MM.1S (cell line): ENCODE measurements at regions not wholly inside any gene's neighbourhood (a gene's known extent, or its start where the extent isn't known, plus 50 kb on each side); places are given as distances from the start of the nearest gene placed in this dataset.

Source experiments
- DNase-seq: peaks from one replicate; pipeline ENCODE4 v3.0.0-alpha.2; 2015
- H2AFZ ChIP-seq: fragments of 300-600 bp; sonication (generic); 2 replicates; pipeline ENCODE4 v1.6.0; 2016; ENCODE audit warnings: antibody characterized with exemption, low read length
- H3F3A ChIP-seq: fragments of 300-600 bp; sonication (generic); 2 replicates; pipeline ENCODE4 v1.6.1; 2016; ENCODE audit warnings: mild to moderate bottlenecking, antibody characterized with exemption, low read length, moderate library complexity, mixed read lengths; ENCODE audit not compliant: insufficient read depth
- H3K27ac ChIP-seq: fragments of 300-600 bp; sonication (generic); 2 replicates; pipeline ENCODE4 v1.5.1; 2016; ENCODE audit warnings: mild to moderate bottlenecking, low read length
- H3K27me3 ChIP-seq: fragments of 300-600 bp; sonication (generic); replicated peaks from 2 replicates; pipeline ENCODE4 v1.6.0; 2016; ENCODE audit warnings: low read length; ENCODE audit not compliant: insufficient read depth
- H3K36me3 ChIP-seq: fragments of 300-600 bp; sonication (generic); replicated peaks from 2 replicates; pipeline ENCODE4 v1.6.1; 2016; ENCODE audit warnings: mild to moderate bottlenecking, low read length, mixed read lengths; ENCODE audit not compliant: insufficient read depth
- H3K4me1 ChIP-seq: fragments of 300-600 bp; sonication (generic); 2 replicates; pipeline ENCODE4 v1.6.1; 2016; ENCODE audit warnings: low read length, mixed read lengths
- H3K4me2 ChIP-seq: fragments of 300-600 bp; sonication (generic); 2 replicates; pipeline ENCODE4 v1.6.0; 2016; ENCODE audit warnings: low read depth, low read length
- H3K4me3 ChIP-seq: fragments of 300-600 bp; sonication (generic); 2 replicates; pipeline ENCODE4 v1.5.1; 2016; ENCODE audit warnings: low read length, mixed read lengths
- H3K79me2 ChIP-seq: fragments of 300-600 bp; sonication (generic); 2 replicates; pipeline ENCODE4 v1.6.1; 2016; ENCODE audit warnings: mixed run types, low read length, mixed read lengths
- H3K9ac ChIP-seq: fragments of 300-600 bp; sonication (generic); 2 replicates; pipeline ENCODE4 v1.6.1; 2016; ENCODE audit warnings: low read length, mixed read lengths
- H3K9me2 ChIP-seq: fragments of 300-600 bp; sonication (generic); replicated peaks from 2 replicates; pipeline ENCODE4 v1.6.1; 2016; ENCODE audit warnings: mild to moderate bottlenecking, low read length, mixed read lengths; ENCODE audit not compliant: insufficient read depth
- H3K9me3 ChIP-seq: fragments of 300-600 bp; sonication (generic); replicated peaks from 2 replicates; pipeline ENCODE4 v1.6.1; 2016; ENCODE audit warnings: mild to moderate bottlenecking, low read length, mixed read lengths; ENCODE audit not compliant: insufficient read depth
- H4K20me1 ChIP-seq: fragments of 300-600 bp; sonication (generic); 2 replicates; pipeline ENCODE4 v1.6.1; 2016; ENCODE audit warnings: mild to moderate bottlenecking, low read length, moderate library complexity, mixed read lengths; ENCODE audit not compliant: insufficient read depth
- EZH2 ChIP-seq: fragments of 300-600 bp; sonication (generic); optimal IDR thresholded peaks from 2 replicates; pipeline ENCODE3; 2017; ENCODE audit warnings: low read depth, mild to moderate bottlenecking, antibody characterized with exemption, low read length, mixed read lengths
- EZH2phosphoT487 ChIP-seq: fragments of 300-600 bp; sonication (generic); IDR thresholded peaks from 2 replicates; pipeline ENCODE4 v1.6.1; 2018; ENCODE audit warnings: antibody characterized with exemption, low read length
- TF ChIP-seq, protein P1 (sequence below): fragments of 300-600 bp; sonication (generic); IDR thresholded peaks from 2 replicates; pipeline ENCODE4 v1.5.1; 2016; ENCODE audit warnings: antibody characterized with exemption, low read length, mixed read lengths

DNA sequence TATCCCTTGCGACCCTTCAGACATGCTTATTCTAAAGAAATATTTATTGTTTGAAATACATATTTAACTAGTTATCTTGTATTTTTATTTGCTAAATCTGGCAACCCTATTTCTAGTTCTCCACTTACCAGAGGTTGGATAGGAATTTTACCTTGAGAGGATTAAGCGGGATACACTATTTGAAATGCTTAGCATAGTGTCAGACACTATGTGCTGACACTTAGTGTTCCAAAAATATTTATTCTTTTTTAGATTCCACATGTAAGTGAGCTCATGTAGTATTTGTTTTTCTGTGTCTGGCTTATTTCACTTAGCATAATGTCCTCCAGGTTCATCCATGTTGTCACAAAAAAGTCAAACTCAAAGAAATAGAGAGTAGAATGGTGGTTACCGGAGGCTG is 78.7 kb downstream of the NTMT2 start:
- Histone ChIP-seq H3K9ac (no peak overlapping the region), H3K79me2 (no peaks in the 10 kb centered on the region), H3K4me3 (no peak overlapping the region), H3K4me1 (no peaks in the 10 kb centered on the region), H3K27ac (no peak overlapping the region), H3F3A (no peaks in the 10 kb centered on the region), H4K20me1 (no peaks in the 10 kb centered on the region), H3K36me3 (no peaks in the 10 kb centered on the region), H3K4me2 (no peak overlapping the region), H2AFZ (no peak overlapping the region), H3K9me2 (no peaks in the 10 kb centered on the region), H3K27me3 (no peaks in the 10 kb centered on the region), H3K9me3 (no peaks in the 10 kb centered on the region)
- no peak for DNase-seq
- TF ChIP-seq, protein P1, sequence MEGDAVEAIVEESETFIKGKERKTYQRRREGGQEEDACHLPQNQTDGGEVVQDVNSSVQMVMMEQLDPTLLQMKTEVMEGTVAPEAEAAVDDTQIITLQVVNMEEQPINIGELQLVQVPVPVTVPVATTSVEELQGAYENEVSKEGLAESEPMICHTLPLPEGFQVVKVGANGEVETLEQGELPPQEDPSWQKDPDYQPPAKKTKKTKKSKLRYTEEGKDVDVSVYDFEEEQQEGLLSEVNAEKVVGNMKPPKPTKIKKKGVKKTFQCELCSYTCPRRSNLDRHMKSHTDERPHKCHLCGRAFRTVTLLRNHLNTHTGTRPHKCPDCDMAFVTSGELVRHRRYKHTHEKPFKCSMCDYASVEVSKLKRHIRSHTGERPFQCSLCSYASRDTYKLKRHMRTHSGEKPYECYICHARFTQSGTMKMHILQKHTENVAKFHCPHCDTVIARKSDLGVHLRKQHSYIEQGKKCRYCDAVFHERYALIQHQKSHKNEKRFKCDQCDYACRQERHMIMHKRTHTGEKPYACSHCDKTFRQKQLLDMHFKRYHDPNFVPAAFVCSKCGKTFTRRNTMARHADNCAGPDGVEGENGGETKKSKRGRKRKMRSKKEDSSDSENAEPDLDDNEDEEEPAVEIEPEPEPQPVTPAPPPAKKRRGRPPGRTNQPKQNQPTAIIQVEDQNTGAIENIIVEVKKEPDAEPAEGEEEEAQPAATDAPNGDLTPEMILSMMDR: no peak
- no peak for TF ChIP-seq EZH2
- TF ChIP-seq EZH2phosphoT487: no peak

DNA sequence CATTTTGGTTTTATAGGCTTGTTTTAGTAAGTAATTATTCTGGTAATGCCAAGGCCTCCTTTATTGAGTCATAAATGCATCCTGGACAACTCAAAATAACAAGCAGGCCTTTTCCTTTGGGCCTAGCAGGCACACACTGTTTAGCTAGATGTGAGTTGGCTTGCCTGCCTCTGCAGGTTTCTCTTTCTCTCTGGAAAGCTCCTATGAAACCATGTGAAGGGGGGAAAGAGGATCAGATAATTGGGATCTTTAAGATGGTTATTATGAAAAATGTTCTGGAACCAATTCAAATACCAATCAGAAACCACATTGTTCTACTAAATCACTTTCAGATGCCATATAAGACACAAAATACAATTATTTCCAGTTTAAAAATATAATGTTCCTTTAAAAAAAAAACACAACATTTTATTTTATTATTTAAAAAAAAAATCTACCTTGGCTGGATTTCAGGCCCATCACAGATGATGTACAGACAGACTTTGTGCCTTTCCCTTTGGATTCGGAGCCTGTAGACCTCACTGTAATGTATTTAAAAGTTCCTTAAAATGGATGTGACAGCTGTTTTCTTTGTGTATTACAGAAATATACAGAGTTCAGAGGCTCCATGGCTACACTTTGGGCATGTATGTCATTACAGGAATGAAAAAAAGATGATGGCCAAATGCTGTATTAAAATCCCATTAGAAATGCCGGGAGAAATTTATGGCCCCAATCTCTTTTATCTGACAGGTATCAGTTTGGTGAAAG is 80.2 kb downstream of the NTMT2 start:
- DNase-seq: no peak
- Histone ChIP-seq H3K4me1 (no peaks in the 10 kb centered on the region), H3K4me2 (no peak overlapping the region), H3K9me3 (no peaks in the 10 kb centered on the region), H3K9ac (no peak overlapping the region), H3K36me3 (no peaks in the 10 kb centered on the region), H3K27ac (no peak overlapping the region), H4K20me1 (no peaks in the 10 kb centered on the region), H2AFZ (no peak overlapping the region), H3K4me3 (no peak overlapping the region), H3K9me2 (no peaks in the 10 kb centered on the region), H3F3A (no peaks in the 10 kb centered on the region), H3K27me3 (no peaks in the 10 kb centered on the region), H3K79me2 (no peaks in the 10 kb centered on the region)
- no peak for TF ChIP-seq EZH2phosphoT487

DNA sequence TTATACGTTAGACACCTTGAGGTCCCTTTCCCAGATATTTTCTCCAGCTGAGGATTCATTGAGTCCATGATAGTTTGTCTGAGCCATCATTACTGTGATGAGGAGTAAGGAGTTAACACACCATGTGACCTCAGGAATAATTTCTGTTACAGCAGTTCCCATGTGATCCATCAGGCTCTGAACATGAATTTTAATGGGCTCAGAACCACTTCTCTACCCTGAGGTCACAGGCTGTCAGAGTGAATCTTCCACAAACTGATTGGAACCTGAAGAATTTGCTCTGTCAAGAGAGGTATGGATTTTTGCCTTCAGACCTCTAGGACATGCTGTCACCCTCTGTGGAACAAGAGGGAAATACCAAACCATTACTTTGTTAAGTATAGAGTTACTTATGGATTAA is 81.0 kb downstream of the NTMT2 start:
- H3K9me2 ChIP-seq: no peaks in the 10 kb centered on the region
- no peaks in the 10 kb centered on the region for H4K20me1 ChIP-seq
- no peaks in the 10 kb centered on the region for H3K4me1 ChIP-seq
- H3K9me3 ChIP-seq: no peaks in the 10 kb centered on the region
- H3K4me3 ChIP-seq: no peak overlapping the region
- no peak overlapping the region for H3K27ac ChIP-seq
- TF ChIP-seq EZH2phosphoT487: no peak
- no peak for TF ChIP-seq EZH2
- TF ChIP-seq, protein P1: no peak
- H3K27me3 ChIP-seq: no peaks in the 10 kb centered on the region
- H2AFZ ChIP-seq: no peak overlapping the region
- no peak overlapping the region for H3K9ac ChIP-seq
- no peaks in the 10 kb centered on the region for H3F3A ChIP-seq
- no peak overlapping the region for H3K4me2 ChIP-seq
- H3K79me2 ChIP-seq: no peaks in the 10 kb centered on the region
- H3K36me3 ChIP-seq: no peaks in the 10 kb centered on the region
- no peak for DNase-seq

DNA sequence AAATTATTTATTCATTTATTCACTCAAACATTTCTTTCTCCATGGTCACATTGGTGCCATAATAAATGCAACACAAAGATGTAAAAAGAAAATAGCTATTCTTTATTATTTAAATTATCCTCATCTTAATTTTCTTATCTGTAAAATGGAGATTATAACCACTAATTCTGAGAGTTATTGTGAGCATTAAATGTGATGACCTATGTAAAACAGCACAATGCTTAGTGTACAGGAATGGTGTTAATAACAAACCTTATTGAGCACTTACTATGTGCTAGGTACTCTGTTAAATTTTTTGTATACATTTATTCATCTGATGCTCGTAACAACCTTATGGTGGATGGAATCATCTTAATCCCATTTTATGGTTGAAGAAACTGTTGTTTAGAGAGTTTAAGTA is 84.6 kb downstream of the NTMT2 start:
- Histone ChIP-seq H3K9ac (no peak overlapping the region), H3K9me3 (no peaks in the 10 kb centered on the region), H3K36me3 (no peaks in the 10 kb centered on the region)

More for the DNA sequence above, 84.6 kb downstream of the NTMT2 start:
- Histone ChIP-seq H2AFZ (no peak overlapping the region), H3K4me1 (no peaks in the 10 kb centered on the region), H3K4me3 (no peak overlapping the region), H3K4me2 (no peak overlapping the region), H3K9me2 (no peaks in the 10 kb centered on the region), H3F3A (no peaks in the 10 kb centered on the region), H3K79me2 (no peaks in the 10 kb centered on the region), H3K27me3 (no peaks in the 10 kb centered on the region), H4K20me1 (no peaks in the 10 kb centered on the region), H3K27ac (no peak overlapping the region)
- TF ChIP-seq, protein P1: no peak
- no peak for TF ChIP-seq EZH2
- no peak for TF ChIP-seq EZH2phosphoT487
- no peak for DNase-seq
